ENCODE measurements at regions not wholly inside any gene's neighbourhood (a gene's known extent, or its start where the extent isn't known, plus 50 kb on each side); places are given as distances from the start of the nearest gene placed in this dataset.

DNA sequence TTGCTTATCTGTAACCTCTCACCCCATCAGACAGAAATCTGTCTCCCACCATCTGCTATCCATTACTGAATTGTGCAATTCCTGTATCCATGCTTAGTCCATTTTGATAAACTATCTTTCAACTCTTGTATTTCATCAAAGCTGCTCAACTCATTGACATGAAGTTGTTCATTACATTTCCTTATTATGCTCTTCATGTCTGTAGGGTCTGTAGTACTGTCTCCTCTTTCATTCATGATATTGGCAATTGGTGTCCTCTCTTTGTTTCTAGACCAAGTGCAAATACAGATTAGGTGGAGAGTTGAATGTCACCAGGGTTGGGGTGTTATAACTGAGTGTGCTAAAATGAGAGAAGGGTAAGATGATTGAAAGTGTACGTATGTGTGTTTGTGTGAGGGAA lies 69.2 kb upstream of the ADRA2C start:
- Histone ChIP-seq H3K9me3 (ENCODE audit: insufficient read depth, low read length) (peaks cover 5% of the 10 kb centered on the region; the same call in 1 of the 2 replicates), H3K4me2 (ENCODE audit: low read depth, low read length, poor library complexity, severe bottlenecking) (no peak overlapping the region), H3K9ac (ENCODE audit: low read length) (no peak overlapping the region), H3K27ac (ENCODE audit: low read depth, low read length) (no peak overlapping the region), H3K79me2 (ENCODE audit: insufficient read depth, low read length) (no peaks in the 10 kb centered on the region), H3K27me3 (ENCODE audit: low read length) (no peaks in the 10 kb centered on the region), H3F3A (ENCODE audit: insufficient read depth) (no peaks in the 10 kb centered on the region), H3K4me3 (ENCODE audit: insufficient read depth, low read length, poor library complexity, severe bottlenecking) (no peak overlapping the region), H3K9me2 (replicated peaks; ENCODE audit: insufficient read depth, low read length) (no peaks in the 10 kb centered on the region), H2AFZ (ENCODE audit: low read depth, low read length, severe bottlenecking) (no peak overlapping the region), H3K36me3 (ENCODE audit: low read length) (no peaks in the 10 kb centered on the region), H4K20me1 (ENCODE audit: low read depth, low read length) (no peaks in the 10 kb centered on the region)
- TF ChIP-seq EZH2phosphoT487 (conservative IDR thresholded peaks at IDR 0.05; ENCODE audit: low read length) (no peak), CTCF (IDR thresholded peaks at IDR 0.05; ENCODE audit: insufficient read depth, low read length, poor library complexity, severe bottlenecking) (no peak)

DNA sequence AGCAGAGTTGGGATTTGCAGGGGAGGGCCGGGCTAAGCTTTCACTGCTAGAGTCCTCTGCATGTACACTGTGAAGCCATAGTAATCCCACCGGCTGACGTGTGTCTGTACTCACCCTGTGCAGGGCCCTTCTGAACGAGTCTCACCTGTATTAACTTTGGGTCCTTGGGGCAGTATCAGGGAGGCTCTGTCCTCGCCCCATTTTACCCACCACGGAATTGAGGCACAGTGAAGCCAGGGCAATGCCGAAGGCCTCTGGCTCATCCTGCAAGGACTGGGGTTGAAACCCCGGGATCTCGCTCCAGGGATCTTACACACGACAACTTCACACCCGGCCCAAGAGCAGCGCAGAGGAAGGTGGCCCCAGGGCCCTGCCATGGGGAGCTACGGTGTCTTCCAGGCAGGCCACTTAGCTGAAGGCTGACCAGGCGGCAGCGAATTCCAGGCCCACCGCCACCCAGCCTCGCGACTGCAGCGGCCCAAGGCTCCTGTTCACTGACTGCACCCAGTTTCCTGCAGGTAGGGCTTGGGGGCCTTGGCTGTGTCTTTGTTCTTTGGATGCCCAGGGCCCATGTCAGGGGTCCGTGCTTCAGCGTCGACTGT lies 75.5 kb upstream of the ADRA2C start:
- H3K79me2 ChIP-seq (ENCODE audit: insufficient read depth, low read length), result no peaks in the 10 kb centered on the region
- no peak for TF ChIP-seq EZH2phosphoT487 (conservative IDR thresholded peaks at IDR 0.05; ENCODE audit: low read length)
- no peak for TF ChIP-seq CTCF (IDR thresholded peaks at IDR 0.05; ENCODE audit: insufficient read depth, low read length, poor library complexity, severe bottlenecking)
- no peaks in the 10 kb centered on the region for H3F3A ChIP-seq (ENCODE audit: insufficient read depth)
- no peaks in the 10 kb centered on the region for H3K36me3 ChIP-seq (ENCODE audit: low read length)
- H3K27me3 ChIP-seq (ENCODE audit: low read length), result no peaks in the 10 kb centered on the region
- H2AFZ ChIP-seq (ENCODE audit: low read depth, low read length, severe bottlenecking), result no peak overlapping the region
- H3K4me3 ChIP-seq (ENCODE audit: insufficient read depth, low read length, poor library complexity, severe bottlenecking), result no peak overlapping the region
- no peaks in the 10 kb centered on the region for H3K9me2 ChIP-seq (replicated peaks; ENCODE audit: insufficient read depth, low read length)
- H3K27ac ChIP-seq (ENCODE audit: low read depth, low read length), result no peak overlapping the region
- H3K9ac ChIP-seq (ENCODE audit: low read length), result no peak overlapping the region
- H4K20me1 ChIP-seq (ENCODE audit: low read depth, low read length), result no peaks in the 10 kb centered on the region
- H3K4me2 ChIP-seq (ENCODE audit: low read depth, low read length, poor library complexity, severe bottlenecking), result no peak overlapping the region
- no peaks in the 10 kb centered on the region for H3K9me3 ChIP-seq (ENCODE audit: insufficient read depth, low read length)

DNA sequence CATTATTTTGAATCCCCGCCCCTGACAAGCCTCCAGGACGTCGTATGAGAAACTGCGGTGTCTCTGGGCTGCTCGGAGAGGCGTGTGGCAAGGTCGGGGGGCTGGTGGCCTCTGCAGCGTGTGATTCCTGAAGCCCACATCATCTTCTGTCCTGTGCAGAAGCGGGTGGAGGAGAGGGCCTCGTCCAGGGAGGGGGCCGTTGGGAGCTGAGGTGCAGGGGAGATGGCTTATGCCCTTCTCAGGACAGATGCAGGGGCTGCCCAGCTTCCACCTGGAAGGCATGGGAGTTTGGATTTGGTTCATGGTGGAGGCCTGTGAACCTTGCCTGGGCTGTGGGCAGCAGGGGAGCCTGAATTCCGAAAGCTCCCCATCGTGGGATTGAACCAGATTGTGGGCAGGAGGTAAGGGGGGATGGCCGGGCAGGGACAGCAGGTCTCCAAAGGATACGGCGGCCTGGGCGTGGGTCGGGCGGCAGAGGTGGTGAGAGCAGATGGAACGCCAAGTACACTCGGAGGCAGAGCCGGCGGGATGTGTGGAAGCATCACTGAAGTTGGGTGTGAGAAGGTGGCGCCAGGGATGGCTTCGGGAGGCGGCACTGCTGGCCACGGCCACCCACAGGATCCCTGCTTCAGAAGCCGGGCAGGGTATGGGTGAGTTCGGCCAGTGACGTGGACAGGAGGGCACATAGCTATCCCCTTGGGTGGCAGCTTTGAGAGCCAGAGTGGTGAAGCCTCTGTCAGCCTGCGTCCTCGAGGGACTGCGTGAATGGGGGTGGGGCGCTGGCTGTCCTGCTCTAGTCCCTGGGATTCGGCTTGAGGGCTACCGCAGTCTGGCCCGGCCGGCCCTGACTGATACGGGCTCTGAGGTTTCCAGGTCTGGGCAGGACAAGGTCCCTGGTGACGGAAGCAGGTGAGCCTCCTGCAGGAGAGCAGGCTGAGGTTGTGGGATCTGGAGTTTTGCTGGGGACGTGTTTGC lies 76.3 kb upstream of the ADRA2C start:
- Histone ChIP-seq H3K9me2 (replicated peaks; ENCODE audit: insufficient read depth, low read length) (no peaks in the 10 kb centered on the region), H3K4me2 (ENCODE audit: low read depth, low read length, poor library complexity, severe bottlenecking) (no peak overlapping the region), H3F3A (ENCODE audit: insufficient read depth) (no peaks in the 10 kb centered on the region), H3K79me2 (ENCODE audit: insufficient read depth, low read length) (no peaks in the 10 kb centered on the region), H3K36me3 (ENCODE audit: low read length) (no peaks in the 10 kb centered on the region), H2AFZ (ENCODE audit: low read depth, low read length, severe bottlenecking) (no peak overlapping the region), H3K27me3 (ENCODE audit: low read length) (no peaks in the 10 kb centered on the region), H3K9ac (ENCODE audit: low read length) (no peak overlapping the region), H3K4me3 (ENCODE audit: insufficient read depth, low read length, poor library complexity, severe bottlenecking) (no peak overlapping the region), H3K9me3 (ENCODE audit: insufficient read depth, low read length) (no peaks in the 10 kb centered on the region), H3K27ac (ENCODE audit: low read depth, low read length) (no peak overlapping the region), H4K20me1 (ENCODE audit: low read depth, low read length) (no peaks in the 10 kb centered on the region)
- TF ChIP-seq CTCF (IDR thresholded peaks at IDR 0.05; ENCODE audit: insufficient read depth, low read length, poor library complexity, severe bottlenecking) (no peak), EZH2phosphoT487 (conservative IDR thresholded peaks at IDR 0.05; ENCODE audit: low read length) (no peak)

Data from SU-DHL-6 (cell line).